GM19397 (cell line): ENCODE measurements at regions not wholly inside any gene's neighbourhood (a gene's known extent, or its start where the extent isn't known, plus 50 kb on each side); places are given as distances from the start of the nearest gene placed in this dataset.
"Not testable (repeated sequence)": the region's sequence is repeated elsewhere in the genome, so short reads cannot be mapped to it uniquely, and the experiment has no call there.

Experiments
- ATAC-seq: cut with Tn5 transposase; IDR thresholded peaks from one replicate; pipeline ENCODE4 v1.9.1; 2021; ENCODE audit warnings: mild to moderate bottlenecking, moderate library complexity; ENCODE audit not compliant: unreplicated experiment

DNA sequence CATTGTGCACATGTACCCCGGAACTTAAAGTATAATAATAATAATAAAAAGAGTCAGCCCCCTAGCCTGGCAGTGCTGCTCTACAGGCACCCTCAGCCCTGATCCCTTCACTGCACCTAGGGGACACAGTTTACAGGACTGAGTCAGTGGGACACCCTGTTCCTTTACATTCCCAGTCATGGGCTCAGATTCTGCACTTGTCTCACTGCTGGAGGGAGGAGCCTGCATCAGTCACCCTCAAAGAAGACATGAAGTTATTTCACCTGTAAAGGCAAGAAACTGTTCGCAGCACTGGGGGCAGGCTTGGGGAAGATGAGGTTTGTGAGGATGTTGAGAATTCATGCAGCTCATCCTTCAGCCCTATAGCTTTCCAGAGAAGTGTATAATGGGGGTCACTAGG lies 50.7 kb upstream of the VPREB1 start:
- no peak for ATAC-seq

DNA sequence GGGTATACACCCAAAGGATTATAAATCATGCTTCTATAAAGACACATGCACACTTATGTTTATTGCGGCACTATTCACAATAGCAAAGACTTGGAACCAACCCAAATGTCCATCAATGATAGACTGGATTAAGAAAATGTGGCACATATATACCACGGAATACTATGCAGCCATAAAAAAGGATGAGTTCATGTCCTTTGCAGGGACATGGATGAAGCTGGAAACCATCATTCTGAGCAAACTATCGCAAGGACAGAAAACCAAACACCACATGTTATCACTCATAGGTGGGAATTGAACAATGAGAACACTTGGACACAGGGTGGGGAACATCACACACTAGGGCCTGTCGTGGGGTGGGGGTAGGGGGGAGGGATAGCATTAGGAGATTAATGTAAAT lies 51.1 kb upstream of the VPREB1 start:
- not testable (repeated sequence) for ATAC-seq

DNA sequence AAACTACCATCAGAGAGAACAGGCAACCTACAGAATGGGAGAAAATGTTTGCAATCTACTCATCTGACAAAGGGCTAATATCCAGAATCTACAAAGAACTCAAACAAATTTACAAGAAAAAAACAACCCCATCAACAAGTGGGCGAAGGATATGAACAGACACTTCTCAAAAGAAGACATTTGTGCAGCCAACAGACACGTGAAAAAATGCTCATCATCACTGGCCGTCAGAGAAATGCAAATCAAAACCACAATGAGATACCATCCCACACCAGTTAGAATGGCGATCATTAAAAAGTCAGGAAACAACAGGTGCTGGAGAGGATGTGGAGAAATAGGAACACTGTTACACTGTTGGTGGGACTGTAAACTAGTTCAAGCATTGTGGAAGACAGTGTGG lies 51.6 kb upstream of the VPREB1 start:
- ATAC-seq, result not testable (repeated sequence)

DNA sequence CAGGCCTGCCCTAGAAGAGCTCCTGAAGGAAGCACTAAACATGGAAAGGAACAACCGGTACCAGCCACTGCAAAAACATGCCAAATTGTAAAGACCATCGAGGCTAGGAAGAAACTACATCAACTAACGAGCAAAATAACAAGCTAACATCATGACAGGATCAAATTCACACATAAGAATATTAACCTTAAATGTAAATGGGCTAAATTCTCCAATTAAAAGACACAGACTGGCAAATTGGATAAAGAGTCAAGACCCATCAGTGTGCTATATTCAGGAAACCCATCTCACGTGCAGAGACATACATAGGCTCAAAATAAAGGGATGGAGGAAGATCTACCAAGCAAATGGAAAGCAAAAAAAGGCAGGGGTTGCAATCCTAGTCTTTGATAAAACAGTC lies 54.8 kb upstream of the VPREB1 start:
- ATAC-seq, result not testable (repeated sequence)

DNA sequence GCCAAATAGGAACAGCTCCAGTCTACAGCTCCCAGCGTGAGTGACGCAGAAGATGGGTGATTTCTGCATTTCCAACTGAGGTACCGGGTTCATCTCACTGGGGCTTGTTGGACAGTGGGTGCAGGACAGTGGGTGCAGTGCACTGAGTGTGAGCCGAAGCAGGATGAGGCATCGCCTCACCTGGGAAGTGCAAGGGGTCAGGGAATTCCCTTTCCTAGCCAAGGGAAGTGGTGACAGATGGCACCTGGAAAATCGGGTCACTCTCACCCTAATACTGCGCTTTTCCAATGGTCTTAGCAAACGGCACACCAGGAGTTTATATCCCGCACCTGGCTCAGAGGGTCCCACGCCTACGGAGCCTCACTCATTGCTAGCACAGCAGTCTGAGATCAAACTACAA lies 56.7 kb upstream of the VPREB1 start:
- not testable (repeated sequence) for ATAC-seq

GRCh38 chr22:22187299-22187698 lies 57.3 kb upstream of the VPREB1 start:
- ATAC-seq, result no peak

- no peak for ATAC-seq
These were observed 58.6 kb upstream of the VPREB1 start for GRCh38 chr22:22185844-22186499.

DNA sequence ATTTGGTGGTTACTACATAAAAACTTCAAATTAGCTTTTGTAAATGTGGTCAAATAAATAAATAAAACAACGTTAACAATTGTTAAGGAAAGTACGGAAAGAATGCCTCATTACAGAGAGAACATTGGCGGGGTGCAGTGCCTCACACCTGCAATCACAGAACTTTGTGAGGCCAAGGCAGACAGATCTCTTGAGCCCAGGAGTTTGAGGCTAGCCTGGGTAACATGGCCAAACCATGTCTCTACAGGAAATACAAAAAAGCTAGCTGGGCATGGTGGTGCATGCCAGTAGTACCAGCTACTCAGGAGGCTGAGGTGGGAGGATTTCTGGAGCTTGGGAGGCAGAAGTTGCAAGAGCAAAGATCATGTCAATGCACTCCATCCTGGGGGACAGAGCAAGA lies 59.4 kb upstream of the VPREB1 start:
- no peak for ATAC-seq

DNA sequence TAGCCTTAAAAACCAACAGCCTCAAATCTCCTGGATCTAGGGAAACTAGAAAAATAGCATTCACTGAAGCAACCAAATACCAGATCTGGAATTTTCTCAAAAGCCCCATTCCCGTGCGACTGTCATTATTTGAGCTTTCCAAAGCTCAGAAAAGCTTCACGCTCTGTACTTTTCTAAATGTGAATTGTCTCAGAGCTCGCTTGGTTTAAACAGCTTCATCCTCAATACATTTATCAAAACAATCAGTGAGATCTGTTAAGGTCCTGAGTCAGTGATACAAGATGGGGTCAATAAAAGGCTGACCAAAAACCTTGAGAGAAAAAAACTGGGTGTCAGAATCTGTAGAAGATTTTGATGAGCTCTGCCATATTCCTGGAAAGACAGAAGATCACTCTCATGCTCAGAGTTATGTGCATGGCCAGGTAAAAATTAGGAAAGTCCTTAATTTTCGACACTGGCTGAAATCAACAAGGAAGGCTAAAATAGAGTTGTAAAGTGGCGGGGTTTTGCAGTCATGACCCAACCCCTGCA lies 60.2 kb upstream of the VPREB1 start:
- no peak for ATAC-seq

- ATAC-seq, result no peak
These were observed 61.7 kb upstream of the VPREB1 start for GRCh38 chr22:22182990-22183264.

DNA sequence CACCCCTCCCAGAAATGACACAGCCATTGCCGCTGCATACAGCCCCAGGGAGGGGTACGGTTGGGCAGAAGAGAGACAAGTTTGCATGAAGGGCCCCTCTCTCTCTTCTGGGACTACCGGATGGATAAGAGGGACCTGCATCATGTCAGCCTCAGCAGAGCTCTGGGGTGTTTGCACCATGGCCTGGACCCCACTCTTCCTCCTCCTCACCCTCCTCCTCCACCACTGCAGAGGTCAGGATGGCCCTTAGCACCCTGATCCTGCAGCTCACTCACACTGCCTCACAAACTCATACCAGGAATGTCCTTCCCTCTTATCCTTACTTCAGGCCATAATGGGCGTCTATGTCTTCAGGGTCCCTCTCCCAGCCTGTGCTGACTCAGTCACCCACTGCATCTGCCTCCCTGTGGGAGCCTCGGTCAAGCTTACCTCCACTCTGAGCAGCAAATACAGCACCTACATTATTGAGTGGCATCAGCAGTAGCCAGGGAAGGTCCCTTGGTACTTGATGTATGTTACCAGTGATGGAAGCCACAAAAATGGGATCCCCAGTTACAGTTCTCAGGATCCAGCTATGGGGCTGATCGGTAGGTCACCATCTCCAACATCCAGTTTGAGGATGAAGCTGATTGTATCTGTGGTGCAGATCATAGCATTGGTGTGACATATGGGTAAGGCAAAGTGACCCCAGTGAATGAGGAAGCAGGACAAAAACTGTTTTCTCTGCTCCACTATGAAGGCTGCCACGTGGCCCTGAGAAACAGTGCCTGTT lies 62.2 kb upstream of the VPREB1 start:
- ATAC-seq, result no peak

DNA sequence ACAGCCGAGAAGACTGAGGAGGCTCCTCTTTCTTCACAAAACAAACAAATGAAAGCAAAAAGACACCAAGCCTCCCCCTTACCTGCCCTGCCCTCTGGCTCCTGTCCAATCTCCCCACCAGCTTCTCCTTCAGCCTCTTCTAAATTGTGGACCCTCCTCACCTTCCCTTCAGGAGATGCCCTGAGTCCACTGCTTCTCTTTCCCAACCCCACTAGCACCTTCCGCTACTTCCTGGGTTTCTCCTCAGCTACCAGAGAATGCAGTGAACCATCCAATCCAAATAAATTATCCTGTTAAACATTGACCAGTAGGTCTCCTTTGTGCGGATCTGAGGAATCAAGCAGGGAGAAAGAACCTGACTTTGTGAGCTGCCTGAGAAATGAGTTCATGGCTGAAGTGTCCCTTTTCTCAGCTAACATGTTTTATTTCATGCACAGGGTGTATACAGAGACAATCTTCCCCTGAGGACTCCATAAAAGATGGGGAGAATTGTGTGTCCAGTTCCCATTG lies 63.2 kb upstream of the VPREB1 start:
- ATAC-seq, result no peak

GRCh38 chr22:22180738-22181285 lies 63.8 kb upstream of the VPREB1 start:
- ATAC-seq, result no peak

GRCh38 chr22:22179858-22180257 lies 64.7 kb upstream of the VPREB1 start:
- no peak for ATAC-seq

GRCh38 chr22:22178992-22179391 lies 65.6 kb upstream of the VPREB1 start:
- ATAC-seq, result no peak

GRCh38 chr22:22178355-22178965 lies 66.1 kb upstream of the VPREB1 start:
- ATAC-seq, result no peak

GRCh38 chr22:22176929-22177616 lies 67.5 kb upstream of the VPREB1 start:
- no peak for ATAC-seq

DNA sequence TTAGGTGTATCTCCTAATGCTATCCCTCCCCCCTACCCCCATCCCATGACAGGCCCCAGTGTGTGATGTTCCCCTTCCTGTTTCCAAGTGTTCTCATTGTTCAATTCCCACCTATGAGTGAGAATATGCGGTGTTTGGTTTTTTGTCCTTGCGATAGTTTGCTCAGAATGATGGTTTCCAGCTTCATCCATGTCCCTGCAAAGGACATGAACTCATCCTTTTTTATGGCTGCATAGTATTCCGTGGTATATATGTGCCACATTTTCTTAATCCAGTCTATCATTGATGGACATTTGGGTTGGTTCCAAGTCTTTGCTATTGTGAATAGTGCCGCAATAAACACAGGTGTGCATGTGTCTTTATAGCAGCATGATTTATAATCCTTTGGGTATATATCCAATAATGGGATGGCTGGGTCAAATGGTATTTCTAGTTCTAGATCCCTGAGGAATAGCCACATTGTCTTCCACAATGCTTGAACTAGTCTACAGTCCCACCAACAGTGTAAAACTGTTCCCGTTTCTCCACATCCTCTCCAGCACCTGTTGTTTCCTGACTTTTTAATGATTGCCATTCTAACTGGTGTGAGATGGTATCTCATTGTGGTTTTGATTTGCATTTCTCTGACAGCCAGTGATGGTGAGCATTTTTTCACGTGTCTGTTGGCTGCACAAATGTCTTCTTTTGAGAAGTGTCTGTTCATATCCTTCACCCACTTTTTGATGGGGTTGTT lies 71.5 kb upstream of the VPREB1 start:
- not testable (repeated sequence) for ATAC-seq

- no peak for ATAC-seq
These were observed 73.0 kb upstream of the VPREB1 start for GRCh38 chr22:22171357-22172218.
